ENCODE measurements at regions not wholly inside any gene's neighbourhood (a gene's known extent, or its start where the extent isn't known, plus 50 kb on each side); places are given as distances from the start of the nearest gene placed in this dataset.

DNA sequence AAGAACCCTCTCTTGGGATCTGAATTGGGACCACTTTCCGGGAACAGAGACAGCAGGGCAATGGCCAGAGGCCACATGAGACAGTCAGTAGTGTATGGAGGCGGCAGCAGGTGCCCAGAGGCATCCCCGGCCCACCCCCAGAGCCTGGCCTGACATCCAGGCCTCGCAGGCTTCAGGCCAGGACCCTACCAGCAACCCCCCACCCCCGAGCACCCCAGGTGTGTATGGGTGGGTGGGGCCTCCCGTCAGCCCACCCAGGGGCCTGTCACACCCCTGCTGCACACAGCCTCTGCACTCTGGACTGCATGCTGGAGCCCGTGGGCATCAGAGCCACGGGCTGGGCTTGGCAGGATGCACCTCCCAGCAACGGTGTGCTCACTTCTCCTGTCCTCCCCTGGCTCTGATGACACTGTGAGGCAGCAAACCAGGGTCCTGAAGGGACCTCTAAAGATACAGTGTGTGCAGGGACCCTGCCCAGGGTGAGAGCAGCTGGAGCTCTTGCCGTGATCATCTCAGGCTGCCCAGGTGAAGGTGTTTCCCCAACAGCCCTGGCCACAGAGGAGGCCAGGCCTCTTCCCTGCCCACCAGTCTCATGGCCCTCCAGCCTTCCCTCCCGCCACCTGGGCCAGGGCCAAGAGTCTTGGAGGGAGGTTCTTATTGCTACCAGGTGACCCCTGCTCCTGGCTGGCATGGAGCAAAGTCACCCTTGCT is 88.8 kb upstream of the SEPTIN5 start:
- DNase-seq, result no peak

DNA sequence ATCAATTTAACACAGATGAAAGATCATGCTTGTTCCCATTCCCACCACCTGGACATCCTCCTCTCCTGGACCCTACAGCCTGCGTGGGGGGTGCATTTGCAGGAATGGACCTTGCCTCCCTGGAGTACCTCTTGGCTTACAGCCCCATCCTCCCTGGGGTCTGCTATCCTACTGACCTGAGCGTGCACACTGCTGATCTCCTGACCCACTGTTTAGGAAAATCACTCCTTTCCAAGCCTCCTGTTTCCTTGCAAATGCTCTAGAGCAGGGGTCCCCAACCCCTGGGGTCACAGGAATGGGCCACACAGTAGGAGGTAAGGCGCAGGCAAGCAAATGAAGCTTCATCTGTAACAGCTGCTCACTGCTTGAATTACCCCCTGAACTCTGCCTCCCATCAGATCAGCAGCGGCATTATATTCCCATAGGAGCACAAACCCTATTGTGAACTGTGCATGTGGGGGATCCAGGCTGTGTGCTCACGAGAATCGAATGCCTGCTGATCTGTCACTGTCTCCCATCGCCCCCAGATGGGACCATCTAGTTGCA is 88.2 kb upstream of the SEPTIN5 start:
- DNase-seq, result no peak

DNA sequence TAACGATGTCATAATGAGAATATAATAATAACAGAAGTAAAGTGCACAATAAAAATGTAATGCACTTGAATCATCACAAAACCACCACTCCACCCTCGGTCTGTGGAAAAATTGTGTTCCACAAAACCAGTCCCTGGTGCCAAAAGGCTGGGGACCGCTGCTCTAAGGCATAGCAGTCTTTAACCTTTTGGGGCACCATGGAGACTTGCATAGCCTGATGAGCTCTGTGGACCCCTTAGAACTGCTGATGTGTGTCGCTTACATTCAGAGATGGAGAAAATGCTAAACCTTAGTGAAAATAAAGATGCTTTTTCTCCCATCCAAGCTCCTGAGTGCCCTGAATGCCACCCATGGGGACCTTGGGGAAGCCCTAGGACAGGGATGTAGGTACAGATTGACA is 87.6 kb upstream of the SEPTIN5 start:
- DNase-seq, result no peak

DNA sequence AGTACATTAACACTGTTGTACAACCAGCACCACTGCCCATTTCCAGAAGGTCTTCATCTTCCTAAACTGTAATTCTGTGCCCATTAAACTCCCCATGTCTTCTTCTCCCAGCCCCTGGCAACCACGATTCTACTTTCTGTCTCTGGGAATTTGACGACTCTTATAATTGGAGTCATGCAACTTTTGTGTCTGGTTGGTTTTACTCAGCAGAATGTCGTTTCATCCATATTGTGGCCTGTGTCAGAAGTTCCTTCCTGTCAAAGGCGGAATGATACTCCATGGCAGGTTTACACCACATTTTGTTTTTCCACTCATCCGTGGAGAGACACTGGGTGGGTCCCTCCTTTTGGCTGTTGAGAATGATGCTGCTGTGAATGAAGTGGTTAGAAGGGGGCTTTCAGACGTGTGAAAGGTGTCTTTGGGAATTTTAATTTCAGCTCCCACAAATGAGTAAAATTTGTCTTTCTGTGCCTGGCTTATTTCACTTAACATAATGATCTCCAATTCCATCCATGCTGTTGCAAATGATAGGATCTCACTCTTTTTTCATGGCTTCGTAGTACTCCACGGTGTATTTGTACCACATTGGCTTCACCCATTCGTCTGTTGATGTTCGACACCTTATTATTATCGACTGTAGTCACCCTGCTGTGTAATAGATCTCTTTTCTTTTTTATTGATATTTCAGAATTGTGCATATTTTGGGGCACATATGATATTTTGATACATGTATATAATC is 86.1 kb upstream of the SEPTIN5 start:
- no peak for DNase-seq

GRCh38 chr22:19629331-19629719 is 85.0 kb upstream of the SEPTIN5 start:
- DNase-seq, result no peak

GRCh38 chr22:19629720-19630419 is 84.4 kb upstream of the SEPTIN5 start:
- DNase-seq, result peak; percentile 93

GRCh38 chr22:19630614-19631013 is 83.7 kb upstream of the SEPTIN5 start:
- no peak for DNase-seq

GRCh38 chr22:19631899-19632667 is 82.2 kb upstream of the SEPTIN5 start:
- DNase-seq, result peak; percentile 30

- DNase-seq, result no peak
Observed at GRCh38 chr22:19632668-19633148, 81.6 kb upstream of the SEPTIN5 start.

GRCh38 chr22:19634226-19634975 is 79.9 kb upstream of the SEPTIN5 start:
- DNase-seq, result no peak

DNA sequence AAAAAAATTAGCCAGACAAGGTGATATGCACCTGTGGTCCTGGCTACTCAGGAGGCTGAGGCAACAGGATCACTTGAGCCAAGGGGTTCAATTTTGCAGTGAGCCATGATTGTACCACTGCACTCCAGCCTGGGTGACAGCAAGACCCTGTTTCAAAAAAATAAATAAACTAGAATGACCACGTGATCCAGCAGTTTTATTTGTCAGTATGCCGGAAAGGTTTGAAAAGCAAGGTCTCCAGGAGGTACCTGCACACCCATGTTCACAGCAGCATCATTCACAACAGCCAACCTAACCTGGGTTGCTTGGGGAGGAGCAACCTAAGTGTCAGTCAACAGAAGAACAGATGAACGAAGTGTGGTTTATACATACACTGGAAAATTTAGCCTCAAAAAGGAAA is 78.7 kb upstream of the SEPTIN5 start:
- DNase-seq, result no peak

- no peak for DNase-seq
Observed at GRCh38 chr22:19636696-19637407, 77.5 kb upstream of the SEPTIN5 start.

GRCh38 chr22:19637408-19638281 is 76.7 kb upstream of the SEPTIN5 start:
- DNase-seq, result no peak

DNA sequence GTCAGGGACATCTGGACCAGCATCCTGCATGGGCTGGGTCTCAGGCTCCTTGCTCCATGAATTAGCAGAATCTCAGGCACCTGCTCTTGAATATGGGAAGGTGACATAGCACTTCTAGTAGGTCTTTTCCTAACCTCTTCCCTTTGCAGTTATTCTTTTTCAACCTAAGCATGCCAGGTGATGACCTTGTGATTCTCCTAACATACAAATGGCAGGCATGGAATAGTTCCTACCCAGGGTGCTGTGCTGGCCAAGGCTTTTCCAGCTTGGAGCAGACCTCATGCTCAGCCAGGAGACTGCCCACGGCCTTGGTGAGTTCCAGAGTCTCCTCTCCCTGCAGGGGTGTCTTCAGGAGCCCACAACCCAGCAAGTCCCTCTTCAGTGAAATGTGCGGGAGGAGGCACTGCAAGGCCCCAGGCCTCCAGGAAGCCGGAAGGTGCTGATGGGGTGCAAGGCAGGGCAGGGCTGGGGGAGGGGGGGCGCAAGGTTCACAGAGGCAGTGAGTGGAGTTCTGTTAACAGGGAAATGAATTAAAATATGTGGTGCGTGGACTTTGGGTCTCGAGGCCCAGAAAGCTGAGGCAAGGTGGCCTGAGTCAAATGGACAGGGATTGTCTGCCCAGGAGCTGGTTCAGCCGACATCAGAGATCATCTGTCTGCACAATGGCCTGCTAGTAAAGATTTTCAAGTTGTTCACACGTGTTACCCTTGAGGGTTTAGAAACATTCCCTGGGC is 75.9 kb upstream of the SEPTIN5 start:
- DNase-seq, result no peak

- DNase-seq, result no peak
Observed at GRCh38 chr22:19639610-19640135, 74.6 kb upstream of the SEPTIN5 start.

DNA sequence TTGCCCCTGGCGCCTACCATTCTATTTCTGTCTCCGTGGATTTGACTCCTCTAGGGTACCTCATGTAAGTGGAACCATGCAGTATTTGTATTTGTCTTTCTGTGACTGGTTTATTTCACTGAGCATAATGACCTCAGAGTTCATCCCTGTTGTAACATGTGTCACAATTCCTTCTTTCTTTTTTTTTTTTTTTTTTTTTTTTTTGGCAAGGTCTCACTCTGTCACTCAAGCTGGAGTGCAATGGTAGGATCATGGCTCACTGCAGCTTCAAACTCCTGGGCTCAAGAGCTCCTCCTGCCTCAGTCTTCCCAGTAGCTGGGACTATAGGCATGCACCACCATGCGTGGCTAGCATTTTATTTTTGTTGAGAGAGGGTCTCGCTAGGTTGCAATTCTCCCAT is 74.0 kb upstream of the SEPTIN5 start:
- DNase-seq, result no peak

- DNase-seq, result peak; percentile 15
Observed at GRCh38 chr22:19641254-19641982, 72.9 kb upstream of the SEPTIN5 start.

GRCh38 chr22:19641983-19642451 is 72.3 kb upstream of the SEPTIN5 start:
- DNase-seq, result no peak

All from activated CD4-positive, alpha-beta T cell treated with anti-CD3 and anti-CD28 coated beads for 48 hours (primary cell).